ENCODE measurements at regions not wholly inside any gene's neighbourhood (a gene's known extent, or its start where the extent isn't known, plus 50 kb on each side); places are given as distances from the start of the nearest gene placed in this dataset.
"Not testable (repeated sequence)": the region's sequence is repeated elsewhere in the genome, so short reads cannot be mapped to it uniquely, and the experiment has no call there.

- FAIRE-seq: no peak
These were observed 96.0 kb upstream of the VGLL4 start for GRCh38 chr3:11739706-11740105.

GRCh38 chr3:11739123-11739522, 95.4 kb upstream of the VGLL4 start:
- no peak for FAIRE-seq

- no peak for FAIRE-seq
These were observed 94.0 kb upstream of the VGLL4 start for GRCh38 chr3:11737742-11738141.

- FAIRE-seq: no peak
These were observed 92.6 kb upstream of the VGLL4 start for GRCh38 chr3:11736136-11736833.

- FAIRE-seq: no peak
These were observed 91.9 kb upstream of the VGLL4 start for GRCh38 chr3:11735638-11736037.

GRCh38 chr3:11735111-11735510, 91.4 kb upstream of the VGLL4 start:
- not testable (repeated sequence) for FAIRE-seq

- no peak for FAIRE-seq
These were observed 90.2 kb upstream of the VGLL4 start for GRCh38 chr3:11733914-11734313.

GRCh38 chr3:11727207-11727606, 83.5 kb upstream of the VGLL4 start:
- no peak for FAIRE-seq

- FAIRE-seq: no peak
These were observed 82.4 kb upstream of the VGLL4 start for GRCh38 chr3:11726146-11726545.

GRCh38 chr3:11725340-11725641, 81.6 kb upstream of the VGLL4 start:
- FAIRE-seq: not testable (repeated sequence)

- no peak for FAIRE-seq
These were observed 81.1 kb upstream of the VGLL4 start for GRCh38 chr3:11724615-11725339.

- FAIRE-seq: no peak
These were observed 77.8 kb upstream of the VGLL4 start for GRCh38 chr3:11721479-11721878.

- FAIRE-seq: no peak
These were observed 77.2 kb upstream of the VGLL4 start for GRCh38 chr3:11720917-11721411.

- peak; percentile 75 for FAIRE-seq
These were observed 76.7 kb upstream of the VGLL4 start for GRCh38 chr3:11720304-11720898.

- FAIRE-seq: no peak
These were observed 75.9 kb upstream of the VGLL4 start for GRCh38 chr3:11719406-11720303.

GRCh38 chr3:11718637-11719405, 75.1 kb upstream of the VGLL4 start:
- no peak for FAIRE-seq

- FAIRE-seq: peak; percentile 88
These were observed 74.3 kb upstream of the VGLL4 start for GRCh38 chr3:11717768-11718636.

GRCh38 chr3:11717301-11717700, 73.6 kb upstream of the VGLL4 start:
- FAIRE-seq: no peak

GRCh38 chr3:11716573-11717290, 73.0 kb upstream of the VGLL4 start:
- FAIRE-seq: no peak

GRCh38 chr3:11713171-11713570, 69.5 kb upstream of the VGLL4 start:
- FAIRE-seq: no peak

GRCh38 chr3:11712646-11713045, 68.9 kb upstream of the VGLL4 start:
- no peak for FAIRE-seq

Measured in G401.6 (cell line).